HCT116 (cell line): ENCODE measurements at regions not wholly inside any gene's neighbourhood (a gene's known extent, or its start where the extent isn't known, plus 50 kb on each side); places are given as distances from the start of the nearest gene placed in this dataset.

Experiments used
- ATAC-seq: fragments of 200-7000 bp; cut with Tn5 transposase; 2 replicates; pipeline ENCODE4 v1.9.1; 2020; ENCODE audit warnings: mild to moderate bottlenecking, moderate library complexity
- BruUV-seq: library from RNA; stranded (reverse); fragments of 400-500 nt; replicated peaks from 2 replicates; lab custom pipeline; 2021; lab: Mats Ljungman, UMichigan
- CTCF ChIA-PET: fragments of 300-600 bp; sonication (Branson Sonifier 250); formaldehyde crosslinking; loops from one replicate; lab custom pipeline; 2021; ENCODE audit warnings: antibody characterized with exemption; lab: Charles Lee
- POLR2A ChIA-PET: fragments of 300-600, 350-600 bp; sonication (Branson Sonifier 250); formaldehyde crosslinking; loops from one replicate; lab custom pipeline; 2021; ENCODE audit warnings: antibody characterized with exemption; lab: Charles Lee
- RAD21 ChIA-PET, 2 experiments: fragments of 300-600 bp; sonication (Branson Sonifier 250); formaldehyde crosslinking; loops; one replicate each; lab custom pipeline; 2023; ENCODE audit warnings: low total read pairs in 2 of 2; ENCODE audit not compliant: uncharacterized antibody in 2 of 2, unreplicated experiment in 2 of 2, low non-redundant PET in 1 of 2; lab: Charles Lee
- DNase-seq: peaks from one replicate; pipeline ENCODE4 v3.0.0-alpha.2; 2010; ENCODE audit warnings: low read depth, low spot score
- H2AFZ ChIP-seq: fragments of 200-600 bp; shearing (Covaris generic), sonication (generic); 2 replicates; pipeline ENCODE4 v1.6.1; 2017; ENCODE audit warnings: low read depth, mixed run types, mixed read lengths, antibody characterized with exemption, low read length; ENCODE audit not compliant: poor library complexity, severe bottlenecking
- H3K27ac ChIP-seq: 2 replicates; pipeline ENCODE4 v1.5.1; 2012; ENCODE audit warnings: low read depth, low read length
- H3K27me3 ChIP-seq: fragments of 200-600 bp; sonication (generic); 2 replicates; pipeline ENCODE4 v1.6.1; 2016; ENCODE audit warnings: mixed run types, low read length, mixed read lengths; ENCODE audit not compliant: insufficient read depth
- H3K36me3 ChIP-seq, 2 experiments: fragments of 200-500 bp in 1 of 2; fragments of 200-600 bp in 1 of 2; sonication (Bioruptor generic) in 1 of 2; sonication (generic) in 1 of 2; 2 replicates each; pipeline versions ENCODE4 v1.5.1 to v1.6.1; 2014 to 2016; ENCODE audit warnings: low read length in 2 of 2, inconsistent platforms in 1 of 2, mixed read lengths in 1 of 2, mixed run types in 1 of 2; ENCODE audit not compliant: insufficient read depth in 2 of 2, control insufficient read depth in 1 of 2
- H3K4me1 ChIP-seq, 2 experiments: fragments of 200-600 bp in 1 of 2; sonication (generic) in 1 of 2; 2 replicates each; pipeline versions ENCODE4 v1.5.1 to v1.6.1; 2012 to 2017; ENCODE audit warnings: low read length in 2 of 2, inconsistent platforms in 1 of 2, mild to moderate bottlenecking in 1 of 2, mixed read lengths in 1 of 2, mixed run types in 1 of 2, moderate library complexity in 1 of 2; ENCODE audit not compliant: insufficient read depth in 2 of 2, control insufficient read depth in 1 of 2
- H3K4me2 ChIP-seq: fragments of 200-600 bp; sonication (generic); 2 replicates; pipeline ENCODE4 v1.6.1; 2017; ENCODE audit warnings: mixed run types, low read length, mixed read lengths
- H3K4me3 ChIP-seq, 2 experiments: fragments of 200-600 bp in 1 of 2; sonication (generic) in 1 of 2; replicated peaks in 1 of 2; 2 replicates each; pipeline ENCODE4 v1.5.1; 2011 to 2016; ENCODE audit warnings: low read length in 2 of 2, control low read depth in 1 of 2, low read depth in 1 of 2, mild to moderate bottlenecking in 1 of 2, mixed read lengths in 1 of 2, mixed run types in 1 of 2
- H3K79me2 ChIP-seq: fragments of 200-600 bp; sonication (generic); 2 replicates; pipeline ENCODE4 v1.6.1; 2017; ENCODE audit warnings: mild to moderate bottlenecking, mixed run types, low read length, moderate library complexity, mixed read lengths; ENCODE audit not compliant: insufficient read depth
- H3K9ac ChIP-seq: fragments of 200-600 bp; sonication (generic); 2 replicates; pipeline ENCODE4 v1.6.1; 2016; ENCODE audit warnings: low read length, mixed read lengths
- H3K9me2 ChIP-seq: fragments of 200-600 bp; sonication (generic), shearing (Covaris generic); 2 replicates; pipeline ENCODE4 v1.6.1; 2017; ENCODE audit warnings: mixed run types, mild to moderate bottlenecking, moderate library complexity; ENCODE audit not compliant: insufficient read depth
- H3K9me3 ChIP-seq, 2 experiments: fragments of 200-500 bp in 1 of 2; fragments of 200-600 bp in 1 of 2; sonication (Bioruptor generic) in 1 of 2; sonication (generic) in 1 of 2; 2 replicates each; pipeline ENCODE4 v1.6.1; 2014 to 2017; ENCODE audit warnings: low read length in 2 of 2, mixed read lengths in 2 of 2, inconsistent platforms in 1 of 2, low read depth in 1 of 2, mild to moderate bottlenecking in 1 of 2, mixed run types in 1 of 2, moderate library complexity in 1 of 2; ENCODE audit not compliant: control insufficient read depth in 1 of 2, insufficient read depth in 1 of 2
- H4K20me1 ChIP-seq: fragments of 200-600 bp; sonication (generic), shearing (Covaris generic); 2 replicates; pipeline ENCODE4 v1.6.1; 2017; ENCODE audit warnings: mixed run types, mild to moderate bottlenecking, moderate library complexity; ENCODE audit not compliant: insufficient read depth
- CBX3 ChIP-seq: IDR thresholded peaks from 2 replicates; pipeline ENCODE4 v1.6.1; 2012; ENCODE audit warnings: low read depth
- CEBPB ChIP-seq: IDR thresholded peaks from 2 replicates; pipeline ENCODE4 v1.6.1; 2012; ENCODE audit warnings: low read depth
- EZH2 ChIP-seq: fragments of 200-600 bp; sonication (generic); IDR thresholded peaks from 2 replicates; pipeline ENCODE4 v1.6.1; 2017; ENCODE audit warnings: antibody characterized with exemption, mixed run types
- EZH2phosphoT487 ChIP-seq: fragments of 200-600 bp; IDR thresholded peaks from 2 replicates; pipeline ENCODE4 v1.6.1; 2018; ENCODE audit warnings: antibody characterized with exemption, borderline replicate concordance
- FOSL1 ChIP-seq: IDR thresholded peaks from 2 replicates; pipeline ENCODE4 v1.6.1; 2012; ENCODE audit warnings: low read depth
- JUND ChIP-seq: IDR thresholded peaks from 2 replicates; pipeline ENCODE4 v1.6.1; 2012
- MAX ChIP-seq: IDR thresholded peaks from 2 replicates; pipeline ENCODE4 v1.6.1; 2012
- POLR2A ChIP-seq: IDR thresholded peaks from 2 replicates; pipeline ENCODE4 v1.7.0; 2011; ENCODE audit warnings: borderline replicate concordance; ENCODE audit not compliant: insufficient read depth, insufficient read length; ENCODE audit errors: extremely low read depth
- POLR2AphosphoS5 ChIP-seq: IDR thresholded peaks from 2 replicates; pipeline ENCODE4 v1.6.1; 2011; ENCODE audit warnings: mild to moderate bottlenecking, low read depth, low read length, moderate library complexity
- SIN3A ChIP-seq: IDR thresholded peaks from 2 replicates; pipeline ENCODE4 v1.6.1; 2012; ENCODE audit warnings: low read depth
- SP1 ChIP-seq: IDR thresholded peaks from 2 replicates; pipeline ENCODE4 v1.6.1; 2012; ENCODE audit warnings: low read depth
- YY1 ChIP-seq: IDR thresholded peaks from 2 replicates; pipeline ENCODE4 v1.6.1; 2011; ENCODE audit warnings: low read length, low read depth, moderate library complexity, mild to moderate bottlenecking; ENCODE audit not compliant: insufficient replicate concordance; ENCODE audit errors: extremely low read depth
- ZFX ChIP-seq: fragments of 450-650 bp; IDR thresholded peaks from 2 replicates; pipeline ENCODE4 v1.6.1; 2017
- intact Hi-C: fragments of 100-400 bp; cut with micrococcal nuclease; formaldehyde crosslinking; loops from 2 replicates; pipeline ENCODE4 v1.10.0; 2022
- TF ChIP-seq, protein P1 (sequence below): IDR thresholded peaks from 2 replicates; pipeline ENCODE4 v1.6.1; 2011; ENCODE audit warnings: mild to moderate bottlenecking, low read length, moderate library complexity; ENCODE audit not compliant: insufficient replicate concordance; ENCODE audit errors: extremely low read depth
- TF ChIP-seq, protein P2 (sequence below): IDR thresholded peaks from 2 replicates; pipeline ENCODE4 v1.6.1; 2012
- TF ChIP-seq, protein P3 (sequence below), 3 experiments: fragments of 200-600 bp in 1 of 3; sonication (generic) in 1 of 3; IDR thresholded peaks in 2 of 3; conservative IDR thresholded peaks in 1 of 3; 2 replicates each; pipeline ENCODE4 v1.5.1; 2012 to 2017; ENCODE audit warnings: low read depth in 2 of 3, low read length in 2 of 3, antibody characterized with exemption in 1 of 3, borderline replicate concordance in 1 of 3, control low read depth in 1 of 3, mild to moderate bottlenecking in 1 of 3, mixed read lengths in 1 of 3, mixed run types in 1 of 3, moderate library complexity in 1 of 3; ENCODE audit not compliant: insufficient read depth in 1 of 3

- no peak for DNase-seq
- ChIA-PET CTCF (no interaction called here), RAD21 (no interaction called here), POLR2A (no interaction called here)
- Histone ChIP-seq H3K9me2 (no peaks in the 10 kb centered on the region), H3K4me1 (no peaks in the 10 kb centered on the region), H4K20me1 (no peaks in the 10 kb centered on the region), H3K27ac (no peak overlapping the region), H3K9ac (no peak overlapping the region), H3K9me3 (no peaks in the 10 kb centered on the region)
- intact Hi-C loops, result no loop called here
- TF ChIP-seq CBX3 (no peak), CEBPB (no peak), EZH2phosphoT487 (no peak), SP1 (no peak), FOSL1 (no peak), SIN3A (no peak), POLR2A (no peak), JUND (no peak), EZH2 (no peak), ZFX (no peak), POLR2AphosphoS5 (no peak), YY1 (no peak), MAX (no peak)
- TF ChIP-seq, protein P1, sequence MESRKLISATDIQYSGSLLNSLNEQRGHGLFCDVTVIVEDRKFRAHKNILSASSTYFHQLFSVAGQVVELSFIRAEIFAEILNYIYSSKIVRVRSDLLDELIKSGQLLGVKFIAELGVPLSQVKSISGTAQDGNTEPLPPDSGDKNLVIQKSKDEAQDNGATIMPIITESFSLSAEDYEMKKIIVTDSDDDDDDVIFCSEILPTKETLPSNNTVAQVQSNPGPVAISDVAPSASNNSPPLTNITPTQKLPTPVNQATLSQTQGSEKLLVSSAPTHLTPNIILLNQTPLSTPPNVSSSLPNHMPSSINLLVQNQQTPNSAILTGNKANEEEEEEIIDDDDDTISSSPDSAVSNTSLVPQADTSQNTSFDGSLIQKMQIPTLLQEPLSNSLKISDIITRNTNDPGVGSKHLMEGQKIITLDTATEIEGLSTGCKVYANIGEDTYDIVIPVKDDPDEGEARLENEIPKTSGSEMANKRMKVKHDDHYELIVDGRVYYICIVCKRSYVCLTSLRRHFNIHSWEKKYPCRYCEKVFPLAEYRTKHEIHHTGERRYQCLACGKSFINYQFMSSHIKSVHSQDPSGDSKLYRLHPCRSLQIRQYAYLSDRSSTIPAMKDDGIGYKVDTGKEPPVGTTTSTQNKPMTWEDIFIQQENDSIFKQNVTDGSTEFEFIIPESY, result no peak
- TF ChIP-seq, protein P2, sequence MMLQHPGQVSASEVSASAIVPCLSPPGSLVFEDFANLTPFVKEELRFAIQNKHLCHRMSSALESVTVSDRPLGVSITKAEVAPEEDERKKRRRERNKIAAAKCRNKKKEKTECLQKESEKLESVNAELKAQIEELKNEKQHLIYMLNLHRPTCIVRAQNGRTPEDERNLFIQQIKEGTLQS, result no peak
- TF ChIP-seq, protein P3, sequence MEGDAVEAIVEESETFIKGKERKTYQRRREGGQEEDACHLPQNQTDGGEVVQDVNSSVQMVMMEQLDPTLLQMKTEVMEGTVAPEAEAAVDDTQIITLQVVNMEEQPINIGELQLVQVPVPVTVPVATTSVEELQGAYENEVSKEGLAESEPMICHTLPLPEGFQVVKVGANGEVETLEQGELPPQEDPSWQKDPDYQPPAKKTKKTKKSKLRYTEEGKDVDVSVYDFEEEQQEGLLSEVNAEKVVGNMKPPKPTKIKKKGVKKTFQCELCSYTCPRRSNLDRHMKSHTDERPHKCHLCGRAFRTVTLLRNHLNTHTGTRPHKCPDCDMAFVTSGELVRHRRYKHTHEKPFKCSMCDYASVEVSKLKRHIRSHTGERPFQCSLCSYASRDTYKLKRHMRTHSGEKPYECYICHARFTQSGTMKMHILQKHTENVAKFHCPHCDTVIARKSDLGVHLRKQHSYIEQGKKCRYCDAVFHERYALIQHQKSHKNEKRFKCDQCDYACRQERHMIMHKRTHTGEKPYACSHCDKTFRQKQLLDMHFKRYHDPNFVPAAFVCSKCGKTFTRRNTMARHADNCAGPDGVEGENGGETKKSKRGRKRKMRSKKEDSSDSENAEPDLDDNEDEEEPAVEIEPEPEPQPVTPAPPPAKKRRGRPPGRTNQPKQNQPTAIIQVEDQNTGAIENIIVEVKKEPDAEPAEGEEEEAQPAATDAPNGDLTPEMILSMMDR (IDR thresholded peaks at IDR 0.05 in 2 of 3, conservative IDR thresholded peaks at IDR 0.05 in 1 of 3; ENCODE audit: borderline replicate concordance in 1 of 3, insufficient read depth in 1 of 3, low read depth in 2 of 3, low read length in 2 of 3), result no peak
- TF ChIP-seq, all 23 proteins: peak for 0
- Histone ChIP-seq H3K36me3 (no peaks in the 10 kb centered on the region), H3K79me2 (no peaks in the 10 kb centered on the region), H3K4me3 (no peak overlapping the region), H3K4me2 (no peak overlapping the region), H3K27me3 (peaks cover 7% of the 10 kb centered on the region; the same call in 1 of the 2 replicates), H2AFZ (no peak overlapping the region)
- no TSS peak for BruUV-seq
- ATAC-seq, result no peak
These were observed 324.9 kb upstream of the COL8A1 start for GRCh38 chr3:99313485-99313884.
